OCI-M1 (cell line): ENCODE measurements at regions not wholly inside any gene's neighbourhood (a gene's known extent, or its start where the extent isn't known, plus 50 kb on each side); places are given as distances from the start of the nearest gene placed in this dataset.
"Not testable (repeated sequence)": the region's sequence is repeated elsewhere in the genome, so short reads cannot be mapped to it uniquely, and the experiment has no call there.

Experiments
- DNase-seq: peaks from one replicate; lab custom pipeline; 2025; lab: John Stamatoyannopoulos, UW

DNA sequence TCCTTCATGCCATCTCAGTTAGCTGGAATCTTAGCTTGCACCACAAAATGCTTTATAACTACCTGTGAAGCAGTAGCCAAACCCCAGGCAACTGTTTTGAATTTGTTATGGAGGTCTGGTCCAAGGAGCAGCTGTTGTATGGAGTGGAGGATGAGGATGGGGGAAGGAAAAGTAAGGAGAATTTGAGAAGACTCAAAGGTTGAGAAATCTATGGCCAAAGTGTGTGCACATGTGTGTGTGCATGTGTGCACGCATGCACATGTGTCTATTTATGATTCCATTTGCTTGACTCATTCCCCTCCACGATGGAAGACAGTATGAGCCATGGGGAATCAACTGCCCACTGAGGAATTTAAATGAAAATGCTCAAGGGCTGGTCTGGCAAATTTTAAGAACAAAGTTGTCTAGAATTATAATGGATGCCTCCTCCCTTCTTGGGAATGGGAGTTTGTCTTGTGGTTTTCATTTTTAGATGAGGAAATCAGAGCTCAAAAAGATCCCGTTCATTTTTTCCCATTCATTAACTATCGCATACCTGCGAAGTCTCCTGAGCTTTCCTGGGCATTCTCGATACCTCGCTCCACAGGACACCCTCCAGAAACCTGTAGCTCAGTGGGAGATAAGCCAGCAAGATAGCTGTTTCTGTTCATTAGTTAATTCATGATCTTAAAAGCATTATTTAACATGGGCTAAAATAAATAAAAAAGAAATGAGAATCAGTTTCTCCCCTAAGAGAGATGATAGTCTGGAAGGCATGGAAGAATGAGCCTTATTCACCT lies 152.3 kb upstream of the NEDD9 start:
- no peak for DNase-seq

DNA sequence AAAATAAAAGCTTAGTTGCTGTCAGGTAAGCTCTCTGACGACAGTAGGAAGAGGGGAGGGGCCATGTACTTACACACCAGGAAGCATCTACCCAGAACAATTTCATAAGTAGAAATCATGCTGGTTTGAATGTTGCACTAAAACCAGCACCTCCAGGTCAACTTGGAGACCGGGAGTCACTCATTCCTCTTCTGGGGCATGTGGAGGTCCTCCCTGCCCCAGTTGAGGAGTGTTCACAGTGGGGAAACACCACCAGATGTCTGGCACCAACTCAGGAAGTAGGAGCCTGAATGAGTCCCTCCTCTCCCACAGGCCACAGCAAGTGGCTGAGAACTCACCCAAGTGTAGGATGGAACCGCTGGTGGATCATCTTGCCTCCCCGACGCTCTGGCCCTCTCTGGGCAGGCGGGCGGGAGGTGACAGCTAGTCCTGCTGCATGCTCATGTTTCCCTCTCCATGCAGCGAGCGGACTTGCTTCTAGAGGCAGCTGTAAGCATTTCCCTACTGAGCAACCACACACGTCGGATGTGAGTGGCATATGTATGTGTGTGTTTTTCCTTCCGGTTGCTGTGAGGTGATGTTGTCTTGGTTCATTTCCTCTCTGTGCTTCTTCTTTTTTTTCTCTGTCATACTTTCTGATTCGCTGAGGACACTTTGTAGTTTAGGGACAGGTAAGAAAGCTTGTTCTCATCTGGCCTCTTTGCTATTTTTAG lies 149.5 kb upstream of the NEDD9 start:
- no peak for DNase-seq

DNA sequence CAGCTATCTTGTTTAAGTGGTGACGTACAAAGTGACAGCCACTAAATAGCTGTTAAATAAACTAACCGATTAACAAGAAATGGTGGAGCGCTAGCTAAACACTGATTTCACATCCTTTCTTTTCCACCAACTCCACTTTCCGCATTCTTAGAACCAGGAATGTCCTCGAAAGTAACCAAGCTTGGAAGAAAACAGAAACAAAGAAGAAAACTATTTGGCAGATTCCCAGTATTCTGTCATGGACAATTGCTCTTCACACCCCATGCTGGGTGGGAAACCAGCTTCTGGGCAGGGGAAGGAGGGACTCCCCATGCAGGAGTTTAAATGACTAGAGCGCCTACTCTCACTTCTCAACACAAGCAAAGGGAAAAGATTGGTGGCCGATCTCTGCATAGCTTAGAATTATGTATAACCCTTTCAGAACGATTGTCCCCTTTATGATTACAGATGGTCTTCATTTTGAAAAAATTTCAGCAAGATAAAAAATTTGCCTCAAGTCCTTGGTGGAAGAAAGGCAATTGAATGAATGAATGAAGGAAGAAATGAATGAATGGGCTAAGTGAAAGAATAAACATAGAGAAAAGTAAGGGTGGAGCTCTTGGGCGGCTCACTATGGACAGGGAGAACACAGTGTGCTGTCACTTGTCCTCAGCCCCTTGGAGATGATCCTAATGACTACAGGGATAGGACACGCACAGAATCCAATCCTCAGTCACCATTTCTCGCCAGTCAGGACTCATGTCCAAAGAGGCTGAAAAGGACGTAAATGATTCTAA lies 148.7 kb upstream of the NEDD9 start:
- DNase-seq: no peak

DNA sequence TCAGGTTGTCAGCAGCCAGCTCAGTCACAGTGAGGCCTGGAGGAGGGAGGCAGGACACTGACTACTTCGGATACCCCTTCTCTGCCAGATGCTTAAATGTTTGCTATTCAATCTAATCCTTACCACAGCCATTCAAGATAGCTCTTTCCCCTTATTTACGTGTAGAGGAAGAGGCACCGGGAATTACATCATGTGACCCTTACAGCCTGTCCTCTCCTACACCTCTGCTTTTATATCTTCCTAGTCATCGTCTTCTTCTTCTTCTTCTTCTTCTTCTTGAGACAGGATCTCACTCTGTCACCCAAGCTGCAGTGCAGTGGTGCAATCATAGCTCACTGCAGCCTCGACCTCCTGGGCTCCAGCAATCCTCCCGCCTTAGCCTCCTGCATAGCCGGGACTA lies 148.1 kb upstream of the NEDD9 start:
- DNase-seq: no peak

DNA sequence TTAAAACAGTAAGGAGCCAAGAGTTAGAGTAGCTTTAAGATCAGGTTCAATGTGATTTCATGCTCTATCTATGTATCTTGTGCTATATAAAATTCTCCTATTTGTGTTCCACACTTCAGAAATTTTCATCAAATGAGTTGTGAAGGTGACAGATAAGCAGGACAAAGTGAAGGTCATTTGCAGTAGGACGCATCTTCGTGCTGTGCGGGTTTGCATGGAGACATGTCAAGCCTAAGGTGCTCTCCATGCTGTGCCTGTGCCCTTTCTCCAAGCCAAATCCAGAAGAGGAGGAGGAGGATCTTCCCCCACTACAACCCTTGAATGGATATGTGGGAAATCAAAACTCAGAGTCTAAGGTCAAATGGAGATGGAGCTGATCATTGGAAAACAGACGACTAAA lies 147.3 kb upstream of the NEDD9 start:
- DNase-seq: no peak

DNA sequence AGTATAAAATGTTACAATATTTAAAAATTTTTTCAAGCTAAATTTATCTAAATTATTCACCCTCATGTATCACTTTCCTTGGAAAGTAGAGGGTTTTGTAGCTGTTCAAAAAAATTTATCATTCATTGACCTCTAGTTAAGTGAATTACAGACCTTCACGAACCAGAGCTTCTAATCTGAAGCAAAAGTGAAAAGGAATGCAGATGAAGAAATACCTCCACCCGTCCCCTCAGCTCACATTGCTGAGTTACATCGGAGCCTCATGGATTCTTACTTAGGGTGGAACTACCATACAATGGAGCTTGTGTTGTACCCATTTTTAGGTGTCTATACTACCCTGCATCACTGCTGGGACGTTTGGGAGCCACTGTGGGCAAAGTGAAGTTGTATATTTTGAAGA lies 146.2 kb upstream of the NEDD9 start:
- no peak for DNase-seq

DNA sequence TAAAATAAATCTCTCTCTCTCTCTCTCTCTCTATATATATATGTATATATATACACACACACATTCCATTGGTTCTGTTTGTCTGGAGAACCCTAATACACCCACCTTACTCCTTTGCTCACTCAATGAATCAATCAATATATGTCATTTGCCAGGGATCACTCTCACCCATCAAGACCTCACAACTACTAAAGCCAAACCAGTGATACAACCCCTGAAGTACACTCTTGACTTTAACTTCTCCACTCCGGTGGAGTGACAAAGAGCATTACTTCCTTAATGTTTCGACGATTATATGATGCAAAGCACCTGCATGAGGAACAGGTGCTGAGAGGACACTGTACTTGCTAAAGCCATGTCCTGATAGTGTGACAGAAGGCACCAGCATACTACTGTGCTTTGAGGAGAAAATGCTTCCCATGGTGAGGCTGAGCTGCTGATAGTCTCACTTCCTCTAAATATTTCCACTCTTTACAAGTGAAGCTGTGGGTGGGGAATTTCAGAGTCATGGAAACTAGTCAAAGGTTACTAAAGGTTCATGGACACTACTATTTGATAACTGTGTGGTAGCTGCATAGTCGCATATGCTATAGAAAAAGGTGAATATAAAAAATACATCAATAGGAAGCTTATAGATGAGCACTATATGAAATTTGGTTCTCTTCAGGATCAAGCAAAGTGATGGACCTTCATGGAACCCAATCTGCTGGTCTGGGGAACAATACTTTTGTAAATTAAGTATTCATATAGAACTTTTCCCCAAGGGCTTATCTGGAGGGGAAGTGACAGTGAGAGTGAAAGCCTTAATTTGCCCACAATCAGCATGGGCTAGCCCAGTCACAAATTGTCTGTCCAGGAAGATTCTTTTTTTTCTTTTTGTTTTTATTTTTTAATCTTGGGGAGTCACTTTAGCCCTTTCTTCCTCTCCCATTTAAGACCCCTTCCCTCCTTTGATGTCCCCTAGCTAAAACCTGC lies 141.9 kb upstream of the NEDD9 start:
- DNase-seq: peak; percentile 68

DNA sequence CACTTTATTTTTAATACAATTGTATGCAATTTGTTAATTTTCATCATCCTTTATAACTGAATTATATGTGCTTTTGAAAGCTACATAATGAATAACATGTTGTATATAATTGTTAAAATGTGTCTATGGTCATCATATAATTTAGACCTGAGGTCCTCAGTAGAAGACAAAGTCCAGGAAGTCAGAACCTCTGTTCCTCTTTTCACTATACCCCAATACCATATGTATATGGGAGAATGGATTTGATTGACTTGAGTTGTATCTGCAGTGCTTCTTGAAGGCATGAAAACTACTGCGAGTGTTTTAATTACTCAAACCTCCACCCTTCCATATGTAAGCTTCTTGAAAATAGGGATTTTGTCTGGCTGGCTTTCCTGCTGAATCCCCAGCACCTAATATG lies 140.7 kb upstream of the NEDD9 start:
- no peak for DNase-seq

DNA sequence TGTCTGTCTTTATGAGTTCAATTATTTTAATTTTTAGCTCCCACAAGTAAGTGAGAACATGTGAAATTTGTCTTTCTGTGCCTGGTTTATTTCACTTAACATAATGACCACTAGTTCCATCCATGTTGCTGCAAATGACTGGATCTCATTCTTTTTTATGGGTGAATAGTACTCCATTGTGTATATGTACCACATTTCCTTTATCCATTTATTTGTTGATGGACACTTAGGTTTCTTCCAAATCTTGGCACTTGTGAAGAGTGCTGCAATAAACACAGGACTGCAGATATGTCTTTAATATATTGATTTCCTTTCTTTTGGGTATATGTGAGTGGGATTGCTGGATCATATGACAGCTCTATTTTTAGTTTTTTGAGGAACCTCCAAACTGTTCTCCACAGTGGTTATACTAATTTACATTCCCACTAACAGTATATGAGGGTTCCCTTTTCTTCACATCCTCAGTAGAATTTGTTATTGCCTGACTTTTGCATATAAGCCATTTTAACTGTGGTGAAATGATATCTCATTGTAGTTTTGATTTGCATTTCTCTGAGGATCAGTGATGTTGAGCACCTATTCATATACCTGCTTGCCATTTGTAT lies 139.8 kb upstream of the NEDD9 start:
- DNase-seq: not testable (repeated sequence)

DNA sequence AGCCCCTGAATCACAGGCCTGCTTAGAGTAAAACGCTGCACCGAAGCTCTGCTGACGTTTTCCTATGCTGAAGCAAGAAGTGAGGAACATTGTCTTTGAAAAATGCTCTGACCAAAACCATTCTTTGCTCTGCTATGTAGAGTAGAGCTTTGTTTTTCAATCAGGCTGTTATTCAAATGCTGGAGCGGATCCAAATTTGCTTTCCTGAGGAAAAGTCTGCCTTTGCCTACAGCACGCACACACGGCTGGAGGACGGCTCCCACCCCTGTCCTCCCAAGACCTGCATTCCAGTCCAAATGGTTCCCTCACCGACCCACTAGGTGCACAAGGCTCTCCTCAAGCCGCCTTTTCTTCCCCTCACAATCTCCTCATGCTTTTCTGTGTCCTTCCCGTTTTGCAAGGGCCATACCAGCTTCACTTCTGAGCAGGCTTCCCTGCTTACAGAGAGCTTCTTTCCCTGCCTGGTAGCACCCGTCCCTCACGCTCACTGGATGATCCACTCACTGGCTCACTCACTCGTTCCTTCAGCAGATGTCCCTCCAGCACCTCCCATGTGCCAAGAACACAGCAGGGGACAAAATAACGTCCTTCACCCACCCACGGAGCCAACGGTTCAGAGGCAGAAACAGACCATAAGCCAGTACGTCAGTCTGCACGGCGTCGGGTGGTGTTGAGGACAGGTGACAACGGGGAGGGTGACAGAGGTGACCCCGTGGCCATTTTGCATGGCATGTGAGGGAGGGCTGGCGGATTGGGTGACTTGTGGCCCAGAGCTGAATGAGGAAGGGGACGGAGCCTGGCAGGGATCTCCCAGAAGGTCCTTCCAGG lies 137.9 kb upstream of the NEDD9 start:
- DNase-seq: no peak

DNA sequence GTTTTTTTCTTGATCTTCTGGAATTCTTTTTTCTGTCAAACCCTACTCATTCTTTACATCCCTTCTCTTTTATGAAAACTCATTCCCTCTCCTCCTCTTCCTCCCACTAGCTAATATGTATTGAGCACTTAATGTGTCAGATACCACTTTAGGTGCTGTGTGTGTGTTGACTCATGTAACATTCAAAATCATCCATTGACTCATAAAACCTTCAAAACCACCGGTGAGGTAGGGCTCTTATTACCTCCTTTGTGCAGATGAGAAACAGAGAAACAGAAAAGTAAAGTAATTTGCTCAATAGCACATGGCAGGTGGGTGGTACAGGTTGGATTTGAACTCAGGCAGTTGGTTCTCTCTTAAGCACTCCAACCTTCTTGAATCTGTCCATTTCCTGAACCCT lies 136.3 kb upstream of the NEDD9 start:
- DNase-seq: no peak

DNA sequence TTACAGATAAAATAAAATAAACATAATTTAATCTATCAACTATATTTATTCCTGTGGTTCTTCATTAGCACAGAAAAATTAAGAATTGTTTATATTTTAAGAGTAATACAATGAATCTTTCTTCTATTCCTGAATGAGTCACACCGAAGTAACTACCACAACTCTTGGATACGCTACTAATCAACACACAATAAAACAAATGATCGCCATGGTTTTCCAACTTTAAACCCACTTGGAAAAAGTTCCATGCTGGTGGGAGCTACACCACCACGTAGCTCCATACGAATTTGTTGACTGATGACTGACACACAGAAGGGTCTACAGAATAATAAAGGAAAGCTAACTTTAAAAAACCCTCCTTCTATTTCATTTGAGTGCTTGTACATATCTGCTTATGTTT lies 135.8 kb upstream of the NEDD9 start:
- no peak for DNase-seq

DNA sequence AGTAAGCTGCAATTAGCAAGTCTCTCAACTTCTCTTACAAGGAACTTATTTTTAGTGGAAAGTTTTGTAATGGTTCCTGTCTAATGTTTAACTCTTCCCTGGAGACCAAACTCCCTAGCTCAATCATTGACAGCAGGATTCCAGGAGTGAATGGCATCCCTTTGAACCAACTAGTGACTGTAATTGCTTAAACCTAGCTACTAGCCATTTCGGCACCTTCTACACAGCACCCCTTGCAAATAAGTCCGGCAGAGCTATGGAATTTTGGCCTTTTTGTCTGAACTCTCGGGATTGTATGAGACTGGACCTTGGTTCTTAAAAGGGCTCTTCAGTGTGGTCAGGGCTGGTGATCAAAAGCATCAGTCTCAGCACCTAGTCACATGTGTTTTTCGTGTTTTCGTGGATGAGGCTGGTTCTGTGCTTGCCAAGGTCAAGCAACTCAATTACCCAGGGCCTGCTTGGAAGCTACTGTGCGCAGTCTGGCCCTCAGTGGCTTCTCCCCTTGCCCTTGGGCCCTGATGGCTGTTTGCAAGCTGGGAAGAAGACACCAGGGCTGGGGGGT lies 135.3 kb upstream of the NEDD9 start:
- DNase-seq: no peak

DNA sequence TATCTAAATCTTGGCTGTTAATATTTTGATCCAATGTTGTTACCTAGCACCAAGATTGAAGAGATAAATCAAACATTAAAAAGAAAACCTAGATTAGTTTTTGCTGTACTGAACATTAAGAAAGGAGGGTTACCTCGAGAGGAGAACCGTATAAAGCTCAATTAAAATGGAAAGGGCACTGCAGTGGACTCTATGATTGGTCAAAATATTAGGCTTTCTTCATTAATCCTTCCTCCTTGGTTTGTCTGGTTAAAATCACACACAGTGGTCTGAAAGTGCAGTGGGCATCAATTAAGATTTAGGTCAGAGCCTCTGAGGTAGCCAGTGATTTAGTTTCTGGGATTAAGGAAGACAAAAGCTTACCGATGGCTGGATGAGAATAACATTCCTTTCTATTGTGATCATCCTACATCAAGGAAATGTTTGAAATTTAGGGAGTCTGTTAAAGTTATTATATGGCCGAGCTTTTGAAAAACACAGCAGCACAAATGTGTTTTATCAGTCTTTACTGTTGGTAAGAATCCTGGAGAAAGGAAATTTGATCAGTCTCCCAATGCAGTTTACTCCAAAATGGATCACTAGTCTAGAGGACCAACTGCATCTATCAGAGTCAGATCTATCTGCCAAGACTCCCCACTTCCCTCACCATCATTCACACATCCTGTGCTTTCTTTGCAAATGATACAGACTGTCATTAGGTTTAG lies 134.6 kb upstream of the NEDD9 start:
- no peak for DNase-seq

DNA sequence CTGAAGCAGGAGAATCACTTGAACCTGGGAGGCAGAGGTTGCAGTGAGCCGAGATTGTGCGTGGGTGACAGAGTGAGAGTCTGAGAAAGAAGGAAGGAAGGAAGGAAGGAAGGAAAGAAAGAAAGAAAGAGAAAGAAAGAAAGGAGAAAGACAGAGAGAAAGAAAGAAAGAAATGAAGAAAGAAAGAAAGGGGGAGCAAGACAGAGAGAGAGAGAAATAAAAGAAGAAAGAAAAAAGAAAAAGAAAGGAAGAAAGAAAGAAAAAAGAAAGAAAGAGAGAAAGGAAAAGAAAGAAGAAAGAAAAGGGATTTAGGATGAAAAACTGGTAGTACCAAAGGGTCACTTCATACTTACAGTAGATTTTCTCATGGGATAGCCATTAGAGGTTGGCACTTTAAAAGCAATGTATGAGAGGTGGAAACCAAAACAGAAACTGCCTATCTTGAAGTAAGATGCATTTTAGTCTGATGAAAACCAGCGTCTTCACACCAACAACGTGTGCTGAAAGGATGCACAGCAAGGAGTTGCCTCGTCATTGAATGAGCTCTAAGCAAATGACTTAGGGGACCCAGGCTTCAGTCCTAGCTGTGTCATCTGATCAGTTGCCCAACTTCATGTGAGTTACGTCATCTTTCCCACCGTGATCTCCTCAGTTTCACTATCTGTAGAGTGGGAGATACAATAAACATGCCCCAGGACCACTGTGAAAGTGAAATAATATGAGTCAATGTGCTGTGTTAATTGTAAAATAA lies 133.9 kb upstream of the NEDD9 start:
- DNase-seq: peak; percentile 51

DNA sequence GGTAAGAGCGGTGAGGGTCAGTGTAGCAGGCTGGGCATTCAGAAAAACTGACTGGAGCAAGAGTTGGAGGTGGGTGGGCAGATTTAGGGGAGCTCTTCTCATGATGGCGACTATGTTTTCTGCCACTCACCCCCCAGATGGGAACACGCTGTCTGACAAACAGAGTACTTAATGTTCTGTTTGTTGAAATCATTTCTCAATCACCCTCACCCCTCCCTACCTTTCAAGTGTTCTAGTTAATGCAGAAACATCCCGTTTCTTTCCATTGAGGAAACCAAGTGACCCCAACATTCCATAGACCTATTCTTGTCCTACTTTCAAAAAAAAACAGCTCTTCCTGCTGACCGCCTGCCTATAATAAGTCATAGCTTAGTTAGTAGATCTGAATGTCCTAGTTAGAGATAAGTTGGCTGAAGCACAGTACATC lies 132.5 kb upstream of the NEDD9 start:
- no peak for DNase-seq

DNA sequence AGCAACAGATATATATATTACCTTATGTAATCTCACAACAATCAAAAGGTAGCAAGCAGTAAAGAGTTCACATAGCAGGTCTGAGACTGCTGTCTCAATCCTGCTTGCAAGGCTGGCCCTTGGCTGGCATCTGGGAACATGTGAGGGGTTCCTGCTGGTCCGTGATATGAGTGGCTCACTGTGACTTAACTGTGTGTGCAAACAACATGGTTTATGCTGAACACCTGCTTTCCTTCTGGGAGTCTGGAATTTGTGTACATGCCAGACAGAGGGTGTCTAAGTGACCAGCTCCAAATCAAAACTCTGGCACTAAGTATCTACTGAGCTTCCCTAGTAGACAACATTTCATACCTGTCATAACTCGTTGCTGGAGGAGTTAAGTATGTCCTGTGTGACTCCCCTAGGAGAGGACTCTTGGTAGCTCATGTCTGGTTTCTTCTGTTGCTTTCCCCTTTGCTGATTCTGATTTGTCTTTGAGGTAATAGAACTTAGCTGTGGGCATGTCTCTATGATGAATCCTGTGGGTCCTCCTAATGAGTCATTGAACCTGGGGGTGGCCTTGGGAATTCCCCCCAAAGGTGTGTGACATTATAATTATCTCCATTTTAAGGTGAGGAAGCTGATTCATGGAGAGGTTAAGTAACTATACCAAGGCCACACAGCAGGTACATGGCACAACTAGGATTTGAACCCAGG lies 131.6 kb upstream of the NEDD9 start:
- no peak for DNase-seq

DNA sequence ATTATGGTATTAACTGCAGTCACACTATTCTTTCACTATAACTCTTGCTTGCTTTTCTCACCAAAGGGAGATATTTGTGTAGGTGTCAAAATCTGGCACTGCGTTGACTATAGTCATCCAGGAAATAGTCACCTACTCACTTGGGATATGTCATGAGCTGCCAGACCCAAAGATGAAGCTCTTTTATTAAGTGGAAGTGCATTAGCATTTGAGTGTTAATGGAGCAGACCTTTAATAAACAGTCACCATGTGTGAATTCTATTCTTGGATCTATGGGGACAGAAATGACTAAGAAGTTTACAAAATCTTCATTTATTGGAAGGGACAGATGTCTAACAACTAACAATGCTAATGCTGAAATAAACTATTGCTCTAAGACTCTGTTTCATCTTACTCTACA lies 130.1 kb upstream of the NEDD9 start:
- DNase-seq: no peak
